Islet precursor cell (in vitro differentiated cells): ENCODE measurements at regions not wholly inside any gene's neighbourhood (a gene's known extent, or its start where the extent isn't known, plus 50 kb on each side); places are given as distances from the start of the nearest gene placed in this dataset.
"Not testable (repeated sequence)": the region's sequence is repeated elsewhere in the genome, so short reads cannot be mapped to it uniquely, and the experiment has no call there.

Source experiments
- DNase-seq: peaks from one replicate; pipeline ENCODE4 v3.0.0-alpha.2; 2018

- no peak for DNase-seq
Observed at GRCh38 chr1:82792151-82792550, 991.4 kb downstream of the ADGRL2 start.

GRCh38 chr1:82790556-82790955, 989.8 kb downstream of the ADGRL2 start:
- no peak for DNase-seq

GRCh38 chr1:82788660-82789059, 987.9 kb downstream of the ADGRL2 start:
- no peak for DNase-seq

- DNase-seq: no peak
Observed at GRCh38 chr1:82788038-82788437, 987.3 kb downstream of the ADGRL2 start.

- no peak for DNase-seq
Observed at GRCh38 chr1:82786883-82787282, 986.1 kb downstream of the ADGRL2 start.

GRCh38 chr1:82785268-82785790, 984.6 kb downstream of the ADGRL2 start:
- no peak for DNase-seq

- DNase-seq: no peak
Observed at GRCh38 chr1:82783044-82783443, 982.3 kb downstream of the ADGRL2 start.

- DNase-seq: no peak
Observed at GRCh38 chr1:82782599-82782998, 981.9 kb downstream of the ADGRL2 start.

GRCh38 chr1:82778612-82779011, 977.9 kb downstream of the ADGRL2 start:
- no peak for DNase-seq

GRCh38 chr1:82777240-82777639, 976.5 kb downstream of the ADGRL2 start:
- no peak for DNase-seq

GRCh38 chr1:82776730-82777129, 976.0 kb downstream of the ADGRL2 start:
- DNase-seq: not testable (repeated sequence)

- no peak for DNase-seq
Observed at GRCh38 chr1:82775406-82776000, 974.8 kb downstream of the ADGRL2 start.

GRCh38 chr1:82762829-82763532, 962.2 kb downstream of the ADGRL2 start:
- no peak for DNase-seq

- DNase-seq: no peak
Observed at GRCh38 chr1:82759035-82759434, 958.3 kb downstream of the ADGRL2 start.

- DNase-seq: no peak
Observed at GRCh38 chr1:82755671-82756070, 954.9 kb downstream of the ADGRL2 start.

GRCh38 chr1:82755191-82755590, 954.5 kb downstream of the ADGRL2 start:
- DNase-seq: no peak

- no peak for DNase-seq
Observed at GRCh38 chr1:82752046-82752445, 951.3 kb downstream of the ADGRL2 start.

GRCh38 chr1:82733645-82734044, 932.9 kb downstream of the ADGRL2 start:
- no peak for DNase-seq

GRCh38 chr1:82731216-82731615, 930.5 kb downstream of the ADGRL2 start:
- DNase-seq: no peak

- no peak for DNase-seq
Observed at GRCh38 chr1:82728206-82728605, 927.5 kb downstream of the ADGRL2 start.

- DNase-seq: no peak
Observed at GRCh38 chr1:82724246-82724645, 923.5 kb downstream of the ADGRL2 start.

GRCh38 chr1:82722608-82723007, 921.9 kb downstream of the ADGRL2 start:
- DNase-seq: no peak

- no peak for DNase-seq
Observed at GRCh38 chr1:82721702-82722101, 921.0 kb downstream of the ADGRL2 start.

- no peak for DNase-seq
Observed at GRCh38 chr1:82718719-82719419, 918.1 kb downstream of the ADGRL2 start.
